Body of pancreas (tissue), 4 donors: ENCODE measurements at regions not wholly inside any gene's neighbourhood (a gene's known extent, or its start where the extent isn't known, plus 50 kb on each side); places are given as distances from the start of the nearest gene placed in this dataset.
A peak's percentile ranks its signal among the peaks of the same experiment; 100 is the strongest.

Source experiments
- ATAC-seq: fragments of 150-250 bp; one replicate; pipeline ENCODE4 v1.9.1; 2016
- DNase-seq, 4 donors: peaks; one replicate each; pipeline ENCODE4 v3.0.0-alpha.2; 2019
- H3K27ac ChIP-seq, 4 donors: fragments of 200-600 bp; sonication (generic); 1 replicate in 3 of 4; 2 replicates in 1 of 4; pipeline versions ENCODE4 v1.5.1 to v1.6.1; 2016 to 2019; ENCODE audit warnings: mild to moderate bottlenecking in 1 of 4, mixed read lengths in 1 of 4, moderate library complexity in 1 of 4
- H3K27me3 ChIP-seq, 2 donors: fragments of 200-600 bp; sonication (generic); one replicate each; pipeline ENCODE4 v1.6.0; 2016; ENCODE audit warnings: mild to moderate bottlenecking in 1 of 2
- H3K36me3 ChIP-seq, 2 donors: fragments of 200-600 bp; sonication (generic); replicated peaks in 1 of 2; 2 replicates each; pipeline ENCODE4 v1.5.1; 2016; ENCODE audit warnings: low read depth in 2 of 2; ENCODE audit not compliant: insufficient read depth in 1 of 2
- H3K4me1 ChIP-seq: fragments of 200-600 bp; sonication (generic); one replicate; pipeline ENCODE4 v1.6.0; 2016
- H3K4me3 ChIP-seq, 2 donors: fragments of 200-600 bp; sonication (generic); 1 replicate in 1 of 2; 2 replicates in 1 of 2; pipeline ENCODE4 v1.5.1; 2016 to 2019
- H3K9me3 ChIP-seq, 3 donors: fragments of 200-600 bp; sonication (generic); 1 replicate in 2 of 3; 2 replicates in 1 of 3; pipeline ENCODE4 v1.5.1; 2016
- CTCF ChIP-seq, 7 experiments: fragments of 450-650 bp in 4 of 7; fragments of 200-600 bp in 3 of 7; sonication (generic) in 3 of 7; IDR thresholded peaks; one replicate each; pipeline ENCODE4 v1.5.1; 2016 to 2019; ENCODE audit warnings: antibody characterized with exemption in 7 of 7
- POLR2A ChIP-seq, 3 donors: fragments of 450-650 bp; IDR thresholded peaks; one replicate each; pipeline ENCODE4 v1.6.1; 2016; ENCODE audit warnings: antibody characterized with exemption in 3 of 3, mild to moderate bottlenecking in 2 of 3
- WGBS, 2 donors: methylation state at CpG; one replicate each; pipeline ENCODE4 v1.1.5; 2017; 5-methylcytosine and 5-hydroxymethylcytosine counted together
- intact Hi-C: fragments of 100-400 bp; cut with DNase I; formaldehyde crosslinking; loops from one replicate; pipeline ENCODE4 v1.15.1; 2023

DNA sequence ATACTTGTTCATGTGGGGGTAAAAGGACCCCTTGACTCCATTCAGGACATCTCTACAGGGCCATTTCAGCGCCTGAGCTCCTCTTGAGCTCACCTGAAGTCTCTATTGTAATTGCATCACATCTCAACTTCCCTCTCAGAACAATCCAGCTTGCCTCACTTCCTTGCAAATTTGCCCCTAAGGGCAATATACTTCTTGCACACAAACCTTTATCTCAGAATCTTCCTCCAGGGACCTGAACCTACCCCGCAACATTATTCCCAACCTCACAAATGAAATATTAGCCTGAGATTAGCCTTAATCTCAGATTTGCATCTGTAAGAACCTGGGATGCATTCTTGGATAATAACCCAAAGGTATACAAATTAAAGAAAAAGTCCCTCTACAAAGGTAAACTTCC, 159.2 kb downstream of the DRD1 start:
- 62 to 78% methylated on average over 2 of the region's 2 CpGs for WGBS, 2 donors
- no peak for DNase-seq
- no peak overlapping the region for H3K27ac ChIP-seq

GRCh38 chr5:175282611-175283225, 161.3 kb downstream of the DRD1 start:
- WGBS, 2 donors: 9 to 18% methylated on average over 1 of the region's 1 CpG
- no peak overlapping the region for H3K27ac ChIP-seq
- TF ChIP-seq CTCF (IDR thresholded peaks at IDR 0.05): no peak
- no peak for TF ChIP-seq POLR2A (IDR thresholded peaks at IDR 0.05)
- no peaks in the 10 kb centered on the region for H3K9me3 ChIP-seq
- DNase-seq (peak in 1 of 4 donors; percentile 25), ATAC-seq (no peak)
- peaks cover 0 to 4% of the 10 kb centered on the region in 2 donors for H3K27me3 ChIP-seq
- no peaks in the 10 kb centered on the region for H3K4me1 ChIP-seq
- no peaks in the 10 kb centered on the region for H3K36me3 ChIP-seq
- no peak overlapping the region for H3K4me3 ChIP-seq
- intact Hi-C loops: no loop called here

More for the DNA sequence above, 159.2 kb downstream of the DRD1 start:
- intact Hi-C loops: no loop called here
- H3K27me3 ChIP-seq: peaks cover 0 to 4% of the 10 kb centered on the region in 2 donors
- no peak for ATAC-seq
- no peaks in the 10 kb centered on the region for H3K4me1 ChIP-seq
- H3K36me3 ChIP-seq: no peaks in the 10 kb centered on the region
- no peaks in the 10 kb centered on the region for H3K9me3 ChIP-seq
- TF ChIP-seq POLR2A (IDR thresholded peaks at IDR 0.05) (no peak), CTCF (IDR thresholded peaks at IDR 0.05) (no peak)
- no peak overlapping the region for H3K4me3 ChIP-seq

DNA sequence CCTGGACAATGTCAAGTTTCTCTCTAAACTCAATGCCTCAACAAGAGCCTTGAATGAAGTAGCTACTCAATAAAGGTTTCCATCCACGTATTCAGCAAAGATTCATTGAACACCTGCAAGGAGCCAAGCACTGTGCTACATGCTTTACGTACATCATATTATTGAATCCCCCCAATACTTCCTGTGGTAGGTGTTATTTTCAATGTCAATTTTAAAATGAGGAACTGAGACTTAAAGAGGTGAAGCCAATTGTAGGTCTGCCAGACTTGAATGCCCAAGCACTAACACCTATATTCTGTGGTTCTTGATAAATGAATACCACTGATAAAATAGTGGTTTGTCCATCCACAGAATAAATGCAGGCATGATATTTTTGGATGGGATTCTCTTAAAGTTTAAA, 162.3 kb downstream of the DRD1 start:
- DNase-seq (no peak), ATAC-seq (no peak)

GRCh38 chr5:175281257-175281656, 162.7 kb downstream of the DRD1 start:
- TF ChIP-seq CTCF (IDR thresholded peaks at IDR 0.05) (no peak), POLR2A (IDR thresholded peaks at IDR 0.05) (no peak)
- intact Hi-C loops: no loop called here
- no peak overlapping the region for H3K27ac ChIP-seq
- no peaks in the 10 kb centered on the region for H3K9me3 ChIP-seq
- DNase-seq (no peak), ATAC-seq (no peak)
- WGBS, 2 donors: 49 to 76% methylated on average over 4 of the region's 4 CpGs
- no peaks in the 10 kb centered on the region for H3K4me1 ChIP-seq
- H3K36me3 ChIP-seq: no peaks in the 10 kb centered on the region
- H3K27me3 ChIP-seq: peaks cover 0 to 4% of the 10 kb centered on the region in 2 donors
- H3K4me3 ChIP-seq: no peak overlapping the region

More for the DNA sequence above, 162.3 kb downstream of the DRD1 start:
- 73 to 76% methylated on average over 2 of the region's 2 CpGs for WGBS, 2 donors
- Histone ChIP-seq H3K4me3 (no peak overlapping the region), H3K4me1 (no peaks in the 10 kb centered on the region), H3K9me3 (no peaks in the 10 kb centered on the region), H3K36me3 (no peaks in the 10 kb centered on the region), H3K27ac (no peak overlapping the region), H3K27me3 (peaks cover 0 to 4% of the 10 kb centered on the region in 2 donors)
- no peak for TF ChIP-seq POLR2A (IDR thresholded peaks at IDR 0.05)
- TF ChIP-seq CTCF (IDR thresholded peaks at IDR 0.05): no peak
- intact Hi-C loops: no loop called here

DNA sequence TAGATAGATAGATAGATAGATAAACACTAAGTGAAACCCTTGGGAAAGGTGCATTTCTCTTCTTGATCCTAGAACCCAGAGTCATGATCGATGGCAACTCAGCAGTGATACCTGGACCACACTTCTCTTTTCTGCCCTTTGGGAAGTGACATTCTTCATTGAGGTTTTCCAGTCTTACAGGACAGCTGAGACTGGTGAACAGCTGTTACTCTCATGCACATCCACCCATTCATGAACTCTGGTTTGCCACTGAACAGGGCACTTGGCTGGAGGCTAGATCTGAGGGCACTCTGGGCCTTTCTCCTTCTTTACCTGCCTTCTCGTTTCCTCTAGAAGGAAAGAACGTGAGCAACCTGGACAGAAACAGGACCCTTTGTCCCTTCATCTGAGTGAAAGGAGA, 164.5 kb downstream of the DRD1 start:
- Histone ChIP-seq H3K36me3 (no peaks in the 10 kb centered on the region), H3K4me1 (no peaks in the 10 kb centered on the region), H3K27me3 (peaks cover 0 to under 1% of the 10 kb centered on the region in 2 donors), H3K9me3 (no peaks in the 10 kb centered on the region), H3K27ac (no peak overlapping the region), H3K4me3 (no peak overlapping the region)
- WGBS, 2 donors: 36 to 48% methylated on average over 3 of the region's 3 CpGs
- ATAC-seq (no peak), DNase-seq (no peak)
- TF ChIP-seq CTCF (IDR thresholded peaks at IDR 0.05) (no peak), POLR2A (IDR thresholded peaks at IDR 0.05) (no peak)
- intact Hi-C loops: no loop called here
